ENCODE measurements at regions not wholly inside any gene's neighbourhood (a gene's known extent, or its start where the extent isn't known, plus 50 kb on each side); places are given as distances from the start of the nearest gene placed in this dataset.

DNA sequence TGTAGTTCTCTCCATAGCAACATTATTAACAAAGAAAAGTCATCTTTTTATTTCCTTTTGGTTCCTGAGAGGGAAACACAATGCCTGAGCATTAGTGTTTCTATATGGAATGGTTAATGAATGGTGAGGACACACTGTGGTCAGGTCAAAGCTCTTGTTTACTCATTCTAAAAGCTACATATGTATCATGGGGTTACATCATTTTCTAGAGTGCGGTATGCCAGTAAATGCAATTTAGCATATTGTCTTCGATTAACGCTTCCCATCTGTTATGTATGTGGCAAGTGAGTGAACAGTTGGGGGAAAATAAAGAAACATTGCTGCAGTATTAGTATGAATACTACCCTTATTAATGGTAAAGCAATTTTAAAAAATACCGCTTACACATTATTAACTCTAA lies 1152.2 kb upstream of the SPRY2 start:
- FAIRE-seq (no peak), ATAC-seq (no peak), DNase-seq (no peak)
- Histone ChIP-seq H3K36me3 (no peaks in the 10 kb centered on the region), H3K27ac (no peak overlapping the region), H3K4me1 (no peaks in the 10 kb centered on the region), H3K27me3 (no peaks in the 10 kb centered on the region), H3K4me3 (no peak overlapping the region), H3K9me3 (no peaks in the 10 kb centered on the region)
- TF ChIP-seq, protein P1, sequence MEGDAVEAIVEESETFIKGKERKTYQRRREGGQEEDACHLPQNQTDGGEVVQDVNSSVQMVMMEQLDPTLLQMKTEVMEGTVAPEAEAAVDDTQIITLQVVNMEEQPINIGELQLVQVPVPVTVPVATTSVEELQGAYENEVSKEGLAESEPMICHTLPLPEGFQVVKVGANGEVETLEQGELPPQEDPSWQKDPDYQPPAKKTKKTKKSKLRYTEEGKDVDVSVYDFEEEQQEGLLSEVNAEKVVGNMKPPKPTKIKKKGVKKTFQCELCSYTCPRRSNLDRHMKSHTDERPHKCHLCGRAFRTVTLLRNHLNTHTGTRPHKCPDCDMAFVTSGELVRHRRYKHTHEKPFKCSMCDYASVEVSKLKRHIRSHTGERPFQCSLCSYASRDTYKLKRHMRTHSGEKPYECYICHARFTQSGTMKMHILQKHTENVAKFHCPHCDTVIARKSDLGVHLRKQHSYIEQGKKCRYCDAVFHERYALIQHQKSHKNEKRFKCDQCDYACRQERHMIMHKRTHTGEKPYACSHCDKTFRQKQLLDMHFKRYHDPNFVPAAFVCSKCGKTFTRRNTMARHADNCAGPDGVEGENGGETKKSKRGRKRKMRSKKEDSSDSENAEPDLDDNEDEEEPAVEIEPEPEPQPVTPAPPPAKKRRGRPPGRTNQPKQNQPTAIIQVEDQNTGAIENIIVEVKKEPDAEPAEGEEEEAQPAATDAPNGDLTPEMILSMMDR (IDR thresholded peaks at IDR 0.05): no peak
- intact Hi-C loops (cut with DNase I): no loop called here
- 87 to 94% methylated on average over 4 of the region's 4 CpGs for WGBS, 2 donors

DNA sequence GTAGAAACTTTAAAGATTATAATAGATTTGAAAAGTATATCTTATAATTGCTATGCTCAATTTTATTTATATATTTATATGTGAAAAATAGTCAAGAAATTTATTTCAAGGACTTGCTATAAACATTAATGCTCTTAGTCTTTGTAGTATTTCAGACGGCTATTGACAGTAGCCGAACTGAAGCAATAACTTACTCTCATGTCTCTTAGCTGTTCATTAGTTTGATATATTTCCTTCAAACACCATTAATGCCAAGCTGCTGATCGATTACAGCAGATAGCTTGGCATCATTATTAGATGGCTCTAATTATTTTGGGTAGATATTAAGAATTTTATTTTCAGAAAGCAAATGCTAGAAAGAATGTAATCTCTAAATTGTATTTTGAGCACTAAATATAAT lies 1151.5 kb upstream of the SPRY2 start:
- no peak for DNase-seq
- H3K27ac ChIP-seq: no peak overlapping the region
- H3K27me3 ChIP-seq: no peaks in the 10 kb centered on the region
- TF ChIP-seq, protein P1 (IDR thresholded peaks at IDR 0.05): no peak
- H3K4me1 ChIP-seq: no peaks in the 10 kb centered on the region
- H3K36me3 ChIP-seq: no peaks in the 10 kb centered on the region
- H3K9me3 ChIP-seq: no peaks in the 10 kb centered on the region
- intact Hi-C loops (cut with DNase I): no loop called here
- H3K4me3 ChIP-seq: no peak overlapping the region
- WGBS, 2 donors: 59 to 66% methylated on average over 3 of the region's 3 CpGs
- FAIRE-seq: no peak
- ATAC-seq: no peak

DNA sequence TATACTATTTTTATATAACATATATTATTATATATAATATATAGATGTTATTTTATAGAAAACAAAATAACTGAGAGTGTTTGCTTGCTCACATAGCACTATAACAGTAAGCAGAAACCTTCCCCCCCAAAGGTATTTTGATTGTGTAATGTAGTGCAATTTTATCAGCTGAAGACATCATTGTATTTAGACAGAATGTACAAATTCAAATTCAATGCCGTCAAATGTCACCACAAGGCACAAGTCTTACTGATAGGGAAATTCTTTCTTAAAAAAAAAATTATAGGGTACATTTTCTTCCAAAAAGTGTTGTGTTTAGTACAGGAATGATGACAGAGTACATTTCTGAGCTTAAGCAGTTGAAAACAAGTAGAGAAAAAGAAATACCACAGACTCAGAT lies 1147.1 kb upstream of the SPRY2 start:
- FAIRE-seq (no peak), ATAC-seq (no peak), DNase-seq (no peak)
- no peaks in the 10 kb centered on the region for H3K9me3 ChIP-seq
- H3K4me1 ChIP-seq: no peaks in the 10 kb centered on the region
- TF ChIP-seq, protein P1 (IDR thresholded peaks at IDR 0.05): no peak
- H3K4me3 ChIP-seq: no peak overlapping the region
- H3K27ac ChIP-seq: no peak overlapping the region
- WGBS, 2 donors: 30 to 33% methylated on average over 1 of the region's 1 CpG
- no peaks in the 10 kb centered on the region for H3K36me3 ChIP-seq
- no peaks in the 10 kb centered on the region for H3K27me3 ChIP-seq
- intact Hi-C loops (cut with DNase I): no loop called here

DNA sequence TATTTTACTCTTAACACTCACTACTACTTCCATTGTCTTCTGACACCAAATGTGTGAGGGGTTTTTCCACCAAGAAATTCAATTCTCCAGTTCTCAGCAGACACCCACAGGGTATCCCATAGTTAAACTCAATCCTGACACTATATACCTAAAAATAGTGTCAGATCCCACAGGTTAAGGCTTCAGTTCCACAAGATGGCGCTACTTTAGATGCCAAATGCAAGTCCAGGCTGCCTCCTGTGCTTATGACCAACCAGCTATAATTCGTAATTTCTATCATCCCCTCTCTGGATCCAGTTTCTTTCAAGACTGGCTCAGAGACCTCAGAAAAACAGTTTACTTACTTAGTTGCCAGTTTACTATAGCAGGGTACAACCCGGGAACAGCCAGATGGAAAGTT lies 1146.2 kb upstream of the SPRY2 start:
- Histone ChIP-seq H3K4me1 (no peaks in the 10 kb centered on the region), H3K27ac (no peak overlapping the region), H3K36me3 (no peaks in the 10 kb centered on the region), H3K27me3 (no peaks in the 10 kb centered on the region), H3K9me3 (no peaks in the 10 kb centered on the region), H3K4me3 (no peak overlapping the region)
- TF ChIP-seq, protein P1 (IDR thresholded peaks at IDR 0.05): no peak
- ATAC-seq (peak in 1 of 4 donors; percentile 28), DNase-seq (peak in 1 of 6 donors; percentile 20), FAIRE-seq (no peak)
- intact Hi-C loops (cut with DNase I): no loop called here
- WGBS, 2 donors: 51 to 76% methylated on average over 3 of the region's 3 CpGs

DNA sequence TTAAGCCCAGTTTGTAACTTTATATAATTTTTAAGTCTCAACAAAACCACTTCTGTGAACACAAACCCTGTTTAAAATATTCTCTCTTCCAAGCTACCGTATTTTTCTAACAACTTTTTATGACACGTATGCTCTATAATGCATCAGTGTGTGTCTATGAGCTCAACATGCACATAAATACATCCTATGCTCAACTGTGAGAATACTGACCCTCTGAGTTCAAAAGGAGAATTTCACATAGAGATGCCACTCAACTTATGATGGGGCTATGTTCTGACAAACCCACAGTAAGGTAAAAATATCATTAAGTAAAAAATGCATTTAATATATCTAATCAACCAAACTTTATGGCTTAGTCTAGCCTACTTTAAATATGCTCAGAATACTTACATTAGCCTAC lies 1139.7 kb upstream of the SPRY2 start:
- Histone ChIP-seq H3K9me3 (no peaks in the 10 kb centered on the region), H3K4me3 (no peak overlapping the region), H3K36me3 (no peaks in the 10 kb centered on the region), H3K4me1 (no peaks in the 10 kb centered on the region), H3K27me3 (no peaks in the 10 kb centered on the region), H3K27ac (no peak overlapping the region)
- intact Hi-C loops (cut with DNase I): no loop called here
- ATAC-seq (no peak), FAIRE-seq (no peak), DNase-seq (no peak)
- TF ChIP-seq, protein P1 (IDR thresholded peaks at IDR 0.05): no peak
- 47 to 67% methylated on average over 2 of the region's 2 CpGs for WGBS, 2 donors

Measured in pancreas (tissue), 10 donors.